Karpas-422 (cell line): ENCODE measurements at regions not wholly inside any gene's neighbourhood (a gene's known extent, or its start where the extent isn't known, plus 50 kb on each side); places are given as distances from the start of the nearest gene placed in this dataset.

Experiments used
- DNase-seq: peaks from one replicate; pipeline ENCODE4 v3.0.0-alpha.2; 2015
- H2AFZ ChIP-seq: fragments of 200-600 bp; sonication (generic); 2 replicates; pipeline ENCODE4 v1.6.1; 2014; ENCODE audit warnings: antibody characterized with exemption, low read length, mixed read lengths
- H3K27ac ChIP-seq: fragments of 200-600 bp; sonication (generic); 2 replicates; pipeline ENCODE4 v1.5.1; 2014; ENCODE audit warnings: mild to moderate bottlenecking, low read length, moderate library complexity
- H3K27me3 ChIP-seq: fragments of 200-600 bp; sonication (generic); 2 replicates; pipeline ENCODE4 v1.6.1; 2014; ENCODE audit warnings: low read length, mixed read lengths
- H3K36me3 ChIP-seq: fragments of 200-600 bp; sonication (generic); 2 replicates; pipeline ENCODE4 v1.6.1; 2014; ENCODE audit warnings: low read length, mixed read lengths; ENCODE audit not compliant: insufficient read depth
- H3K4me1 ChIP-seq: fragments of 200-600 bp; sonication (generic); 2 replicates; pipeline ENCODE4 v1.6.1; 2014; ENCODE audit warnings: mild to moderate bottlenecking, low read length, mixed read lengths
- H3K4me2 ChIP-seq: fragments of 200-600 bp; sonication (generic); 2 replicates; pipeline ENCODE4 v1.6.1; 2014; ENCODE audit warnings: low read length, low read depth, mild to moderate bottlenecking; ENCODE audit not compliant: poor library complexity, severe bottlenecking
- H3K4me3 ChIP-seq: fragments of 200-600 bp; sonication (generic); 2 replicates; pipeline ENCODE4 v1.5.1; 2014; ENCODE audit warnings: mild to moderate bottlenecking, antibody characterized with exemption, low read length, mixed read lengths
- H3K79me2 ChIP-seq: fragments of 200-600 bp; sonication (generic); 2 replicates; pipeline ENCODE4 v1.6.1; 2014; ENCODE audit warnings: mild to moderate bottlenecking, low read length, mixed read lengths
- H3K9ac ChIP-seq: fragments of 200-600 bp; sonication (generic); 2 replicates; pipeline ENCODE4 v1.6.0; 2014; ENCODE audit warnings: low read length
- H3K9me2 ChIP-seq: fragments of 200-600 bp; sonication (generic), shearing (Covaris generic); replicated peaks from 2 replicates; pipeline ENCODE4 v1.6.0; 2014; ENCODE audit warnings: mild to moderate bottlenecking, low read length, moderate library complexity; ENCODE audit not compliant: insufficient read depth
- H3K9me3 ChIP-seq: fragments of 300-700, 200-600 bp; sonication (generic); 2 replicates; pipeline ENCODE4 v1.6.1; 2014; ENCODE audit warnings: low read length, mixed read lengths
- H4K20me1 ChIP-seq: fragments of 200-600 bp; sonication (generic); 2 replicates; pipeline ENCODE4 v1.6.1; 2014; ENCODE audit warnings: mild to moderate bottlenecking, antibody characterized with exemption, low read length, low read depth; ENCODE audit not compliant: insufficient read depth

- Histone ChIP-seq H3K36me3 (no peaks in the 10 kb centered on the region), H3K9me3 (peaks cover 13% of the 10 kb centered on the region), H3K9ac (no peak overlapping the region), H3K79me2 (no peaks in the 10 kb centered on the region), H3K27ac (no peak overlapping the region), H3K9me2 (no peaks in the 10 kb centered on the region), H2AFZ (no peak overlapping the region), H3K4me2 (no peak overlapping the region), H3K4me3 (no peak overlapping the region), H3K27me3 (no peaks in the 10 kb centered on the region), H3K4me1 (no peaks in the 10 kb centered on the region), H4K20me1 (no peaks in the 10 kb centered on the region)
- no peak for DNase-seq
Observed at GRCh38 chr4:30385650-30386049, 334.5 kb upstream of the PCDH7 start.

GRCh38 chr4:30386266-30386895, 333.8 kb upstream of the PCDH7 start:
- Histone ChIP-seq H3K9me2 (no peaks in the 10 kb centered on the region), H2AFZ (no peak overlapping the region), H3K79me2 (no peaks in the 10 kb centered on the region), H3K4me2 (no peak overlapping the region), H3K4me1 (no peaks in the 10 kb centered on the region), H4K20me1 (no peaks in the 10 kb centered on the region), H3K9me3 (peaks cover 20% of the 10 kb centered on the region), H3K4me3 (no peak overlapping the region), H3K27me3 (no peaks in the 10 kb centered on the region), H3K9ac (no peak overlapping the region), H3K36me3 (no peaks in the 10 kb centered on the region), H3K27ac (no peak overlapping the region)
- DNase-seq, result no peak

- no peaks in the 10 kb centered on the region for H3K9me2 ChIP-seq
- no peak overlapping the region for H3K4me3 ChIP-seq
- no peaks in the 10 kb centered on the region for H3K4me1 ChIP-seq
- H3K27ac ChIP-seq, result no peak overlapping the region
- H3K9me3 ChIP-seq, result peaks cover 24% of the 10 kb centered on the region
- no peak overlapping the region for H3K4me2 ChIP-seq
- no peaks in the 10 kb centered on the region for H4K20me1 ChIP-seq
- H2AFZ ChIP-seq, result no peak overlapping the region
- H3K27me3 ChIP-seq, result no peaks in the 10 kb centered on the region
- H3K36me3 ChIP-seq, result no peaks in the 10 kb centered on the region
- H3K9ac ChIP-seq, result no peak overlapping the region
- H3K79me2 ChIP-seq, result no peaks in the 10 kb centered on the region
- DNase-seq, result no peak
Observed at GRCh38 chr4:30395902-30396301, 324.3 kb upstream of the PCDH7 start.

- Histone ChIP-seq H3K79me2 (no peaks in the 10 kb centered on the region), H3K9me2 (no peaks in the 10 kb centered on the region), H3K27me3 (no peaks in the 10 kb centered on the region), H3K9ac (no peak overlapping the region), H4K20me1 (no peaks in the 10 kb centered on the region), H3K27ac (no peak overlapping the region), H2AFZ (no peak overlapping the region), H3K4me2 (no peak overlapping the region), H3K36me3 (no peaks in the 10 kb centered on the region), H3K9me3 (peaks cover 16% of the 10 kb centered on the region), H3K4me3 (no peak overlapping the region), H3K4me1 (no peaks in the 10 kb centered on the region)
- no peak for DNase-seq
Observed at GRCh38 chr4:30396772-30397475, 323.2 kb upstream of the PCDH7 start.

- no peak overlapping the region for H3K27ac ChIP-seq
- no peaks in the 10 kb centered on the region for H3K36me3 ChIP-seq
- DNase-seq, result no peak
- no peaks in the 10 kb centered on the region for H3K4me1 ChIP-seq
- H3K4me2 ChIP-seq, result no peak overlapping the region
- H3K9me3 ChIP-seq, result peaks cover 13% of the 10 kb centered on the region
- no peak overlapping the region for H3K4me3 ChIP-seq
- no peaks in the 10 kb centered on the region for H3K27me3 ChIP-seq
- H3K9me2 ChIP-seq, result no peaks in the 10 kb centered on the region
- no peak overlapping the region for H2AFZ ChIP-seq
- H3K9ac ChIP-seq, result no peak overlapping the region
- no peaks in the 10 kb centered on the region for H4K20me1 ChIP-seq
- H3K79me2 ChIP-seq, result no peaks in the 10 kb centered on the region
Observed at GRCh38 chr4:30399476-30399875, 320.7 kb upstream of the PCDH7 start.

GRCh38 chr4:30402276-30402675, 317.9 kb upstream of the PCDH7 start:
- Histone ChIP-seq H3K4me2 (no peak overlapping the region), H3K9me2 (no peaks in the 10 kb centered on the region), H3K36me3 (no peaks in the 10 kb centered on the region), H3K4me3 (no peak overlapping the region), H3K4me1 (no peaks in the 10 kb centered on the region), H3K79me2 (no peaks in the 10 kb centered on the region), H3K27me3 (no peaks in the 10 kb centered on the region), H2AFZ (no peak overlapping the region), H4K20me1 (no peaks in the 10 kb centered on the region), H3K27ac (no peak overlapping the region), H3K9ac (no peak overlapping the region), H3K9me3 (peaks cover 22% of the 10 kb centered on the region)
- DNase-seq, result no peak

GRCh38 chr4:30413915-30414314, 306.3 kb upstream of the PCDH7 start:
- Histone ChIP-seq H3K27me3 (no peaks in the 10 kb centered on the region), H3K4me1 (no peaks in the 10 kb centered on the region), H3K27ac (no peak overlapping the region), H4K20me1 (no peaks in the 10 kb centered on the region), H3K9me3 (peaks cover 30% of the 10 kb centered on the region), H3K4me3 (no peak overlapping the region), H3K4me2 (no peak overlapping the region), H3K9ac (no peak overlapping the region), H3K36me3 (no peaks in the 10 kb centered on the region), H2AFZ (no peak overlapping the region), H3K79me2 (no peaks in the 10 kb centered on the region), H3K9me2 (no peaks in the 10 kb centered on the region)
- DNase-seq, result no peak

- no peaks in the 10 kb centered on the region for H4K20me1 ChIP-seq
- no peaks in the 10 kb centered on the region for H3K4me1 ChIP-seq
- no peak overlapping the region for H3K9ac ChIP-seq
- peaks cover 34% of the 10 kb centered on the region for H3K9me3 ChIP-seq
- no peaks in the 10 kb centered on the region for H3K79me2 ChIP-seq
- H2AFZ ChIP-seq, result no peak overlapping the region
- no peaks in the 10 kb centered on the region for H3K9me2 ChIP-seq
- no peak overlapping the region for H3K4me2 ChIP-seq
- no peak for DNase-seq
- no peak overlapping the region for H3K27ac ChIP-seq
- no peak overlapping the region for H3K4me3 ChIP-seq
- H3K36me3 ChIP-seq, result no peaks in the 10 kb centered on the region
- H3K27me3 ChIP-seq, result no peaks in the 10 kb centered on the region
Observed at GRCh38 chr4:30416547-30416946, 303.6 kb upstream of the PCDH7 start.
